IMR-90 (cell line): ENCODE measurements at regions not wholly inside any gene's neighbourhood (a gene's known extent, or its start where the extent isn't known, plus 50 kb on each side); places are given as distances from the start of the nearest gene placed in this dataset.

Experiments
- ATAC-seq: fragments of 200-7000 bp; cut with Tn5 transposase; 2 replicates; pipeline ENCODE4 v1.9.1; 2020; ENCODE audit warnings: low read depth, mild to moderate bottlenecking, moderate library complexity
- BruUV-seq: library from RNA; stranded (reverse); fragments of 400-500 nt; replicated peaks from 2 replicates; lab custom pipeline; 2021; lab: Mats Ljungman, UMichigan
- CTCF ChIA-PET: fragments of 300-600 bp; formaldehyde crosslinking; extraction: SDS; loops from one replicate; lab custom pipeline; 2021; ENCODE audit warnings: antibody characterized with exemption; lab: Yijun Ruan, JAX
- POLR2A ChIA-PET: fragments of 300-600 bp; sonication (Branson Sonifier 250); formaldehyde crosslinking; loops from one replicate; lab custom pipeline; 2022; ENCODE audit warnings: antibody characterized with exemption; ENCODE audit not compliant: unreplicated experiment; lab: Charles Lee
- DNase-seq: peaks from one replicate; pipeline ENCODE4 v3.0.0; 2013
- H2AFZ ChIP-seq: replicated peaks from 2 replicates; pipeline ENCODE3; 2013; ENCODE audit warnings: low read length, mild to moderate bottlenecking; ENCODE audit not compliant: poor library complexity
- H2AK5ac ChIP-seq: 2 replicates; pipeline ENCODE4 v1.6.1; 2013; ENCODE audit warnings: low read depth, low read length, inconsistent platforms
- H2AK9ac ChIP-seq: replicated peaks from 2 replicates; pipeline ENCODE3; 2013; ENCODE audit warnings: mild to moderate bottlenecking, low read depth, low read length, moderate library complexity; ENCODE audit not compliant: poor library complexity
- H2BK120ac ChIP-seq: 2 replicates; pipeline ENCODE4 v1.6.1; 2013; ENCODE audit warnings: low read depth, low read length, inconsistent platforms
- H2BK15ac ChIP-seq: 3 replicates; pipeline ENCODE4 v1.6.1; 2013; ENCODE audit warnings: low read depth, low read length, inconsistent platforms
- H2BK20ac ChIP-seq: 2 replicates; pipeline ENCODE4 v1.6.1; 2013; ENCODE audit warnings: low read depth, mild to moderate bottlenecking, inconsistent platforms, low read length, moderate library complexity
- H2BK5ac ChIP-seq: 2 replicates; pipeline ENCODE4 v1.6.1; 2013; ENCODE audit warnings: mild to moderate bottlenecking, low read depth, low read length, inconsistent platforms; ENCODE audit not compliant: poor library complexity, severe bottlenecking
- H3K14ac ChIP-seq: replicated peaks from 2 replicates; pipeline ENCODE4 v1.6.1; 2013; ENCODE audit warnings: low read depth, low read length, inconsistent platforms
- H3K18ac ChIP-seq: 2 replicates; pipeline ENCODE4 v1.6.1; 2013; ENCODE audit warnings: low read depth, low read length, control low read depth
- H3K23ac ChIP-seq: 2 replicates; pipeline ENCODE4 v1.6.1; 2013; ENCODE audit warnings: low read depth, low read length, inconsistent platforms
- H3K27ac ChIP-seq: 2 replicates; pipeline ENCODE4 v1.5.1; 2013; ENCODE audit warnings: mild to moderate bottlenecking, control low read depth, low read length; ENCODE audit not compliant: insufficient read depth
- H3K27me3 ChIP-seq: 2 replicates; pipeline ENCODE4 v1.6.1; 2013; ENCODE audit warnings: low read length; ENCODE audit not compliant: control insufficient read depth, insufficient read depth
- H3K36me3 ChIP-seq: 2 replicates; pipeline ENCODE4 v1.6.1; 2013; ENCODE audit warnings: low read length, mixed read lengths; ENCODE audit not compliant: control insufficient read depth, insufficient read depth
- H3K4ac ChIP-seq: 2 replicates; pipeline ENCODE4 v1.6.1; 2013; ENCODE audit warnings: low read depth, low read length, inconsistent platforms
- H3K4me1 ChIP-seq: 2 replicates; pipeline ENCODE4 v1.6.1; 2013; ENCODE audit warnings: low read length, mixed read lengths; ENCODE audit not compliant: control insufficient read depth, insufficient read depth
- H3K4me2 ChIP-seq: 2 replicates; pipeline ENCODE4 v1.6.1; 2013; ENCODE audit warnings: low read depth, mild to moderate bottlenecking, control low read depth, low read length, moderate library complexity
- H3K4me3 ChIP-seq: 2 replicates; pipeline ENCODE4 v1.5.1; 2013; ENCODE audit warnings: low read depth, mild to moderate bottlenecking, control low read depth, low read length, moderate library complexity; ENCODE audit not compliant: insufficient read depth
- H3K56ac ChIP-seq: 2 replicates; pipeline ENCODE4 v1.6.1; 2013; ENCODE audit warnings: low read length, inconsistent platforms; ENCODE audit not compliant: insufficient read depth; ENCODE audit errors: extremely low read depth
- H3K79me1 ChIP-seq, 2 experiments: 2 replicates each; pipeline ENCODE4 v1.6.1; 2013; ENCODE audit warnings: low read length in 2 of 2, inconsistent platforms in 1 of 2, low read depth in 1 of 2
- H3K9ac ChIP-seq: 2 replicates; pipeline ENCODE4 v1.6.1; 2013; ENCODE audit warnings: low read depth, low read length, control low read depth
- H3K9me1 ChIP-seq: 2 replicates; pipeline ENCODE4 v1.6.1; 2013; ENCODE audit warnings: low read length, inconsistent platforms; ENCODE audit not compliant: insufficient read depth
- H3K9me3 ChIP-seq: 2 replicates; pipeline ENCODE4 v1.6.1; 2013; ENCODE audit warnings: low read length; ENCODE audit not compliant: control insufficient read depth, insufficient read depth
- H4K20me1 ChIP-seq: 2 replicates; pipeline ENCODE4 v1.6.1; 2013; ENCODE audit warnings: low read length, inconsistent platforms; ENCODE audit not compliant: insufficient read depth
- H4K5ac ChIP-seq: 2 replicates; pipeline ENCODE4 v1.6.1; 2013; ENCODE audit warnings: mild to moderate bottlenecking, low read depth, low read length, control low read depth
- H4K8ac ChIP-seq, 2 experiments: 2 replicates each; pipeline ENCODE4 v1.6.1; 2013; ENCODE audit warnings: low read depth in 2 of 2, low read length in 2 of 2, control low read depth in 1 of 2, inconsistent platforms in 1 of 2
- H4K91ac ChIP-seq: 2 replicates; pipeline ENCODE4 v1.6.1; 2013; ENCODE audit warnings: low read depth, low read length, inconsistent platforms; ENCODE audit not compliant: insufficient read depth
- CEBPB ChIP-seq: IDR thresholded peaks from 2 replicates; pipeline ENCODE4 v1.6.1; 2012; ENCODE audit warnings: low read depth, low read length, improper control_type of control experiment
- CHD1 ChIP-seq: IDR thresholded peaks from 2 replicates; pipeline ENCODE4 v1.6.1; 2012; ENCODE audit warnings: low read depth, low read length, improper control_type of control experiment
- FOS ChIP-seq: fragments of 150-350 bp; IDR thresholded peaks from 2 replicates; pipeline ENCODE4 v1.6.1; 2016; ENCODE audit warnings: low read depth, low read length
- MAFK ChIP-seq: IDR thresholded peaks from 2 replicates; pipeline ENCODE4 v1.6.1; 2012; ENCODE audit warnings: low read depth, low read length, improper control_type of control experiment
- MAZ ChIP-seq: IDR thresholded peaks from 2 replicates; pipeline ENCODE4 v1.6.1; 2012; ENCODE audit warnings: low read depth, mild to moderate bottlenecking, low read length, improper control_type of control experiment, moderate library complexity, borderline replicate concordance
- MXI1 ChIP-seq: IDR thresholded peaks from 2 replicates; pipeline ENCODE4 v1.6.1; 2012; ENCODE audit warnings: low read depth, mild to moderate bottlenecking, low read length, moderate library complexity, borderline replicate concordance
- NFE2L2 ChIP-seq: fragments of 150-350 bp; IDR thresholded peaks from 2 replicates; pipeline ENCODE4 v1.6.1; 2016; ENCODE audit warnings: low read depth, mild to moderate bottlenecking, low read length
- POLR2A ChIP-seq: IDR thresholded peaks from 2 replicates; pipeline ENCODE4 v1.6.1; 2012; ENCODE audit warnings: mild to moderate bottlenecking, low read depth, low read length
- RAD21 ChIP-seq: IDR thresholded peaks from 2 replicates; pipeline ENCODE4 v1.6.1; 2012; ENCODE audit warnings: low read length, improper control_type of control experiment
- RCOR1 ChIP-seq: IDR thresholded peaks from 2 replicates; pipeline ENCODE4 v1.6.1; 2012; ENCODE audit warnings: mild to moderate bottlenecking, low read length, improper control_type of control experiment; ENCODE audit not compliant: insufficient replicate concordance
- RFX5 ChIP-seq: IDR thresholded peaks from 2 replicates; pipeline ENCODE4 v1.8.0; 2012; ENCODE audit warnings: low read depth, mild to moderate bottlenecking, low read length, moderate library complexity
- SMC3 ChIP-seq: fragments of 150-350 bp; IDR thresholded peaks from 2 replicates; pipeline ENCODE4 v1.6.1; 2016; ENCODE audit warnings: low read depth, mild to moderate bottlenecking, antibody characterized with exemption, low read length, moderate library complexity
- WGBS, 2 experiments: methylation state at CpG; one replicate each; pipeline versions ENCODE4 v1.1.5 to v1.1.7; 2013; ENCODE audit warnings: missing lambda C conversion rate in 2 of 2; ENCODE audit not compliant: insufficient read length in 1 of 2; ENCODE audit errors: extremely low coverage in 2 of 2; 5-methylcytosine and 5-hydroxymethylcytosine counted together
- dilution Hi-C: fragments of 300-500 bp; cut with HindIII; formaldehyde crosslinking; loops from one replicate; pipeline ENCODE4 v1.14.3; 2018; ENCODE audit warnings: low sequenced_read_pairs; ENCODE audit not compliant: unreplicated experiment
- in situ Hi-C: fragments of 300-500 bp; cut with MboI; formaldehyde crosslinking; loops from 3 replicates; pipeline ENCODE4 v1.14.3; 2019; ENCODE audit warnings: low sequenced_read_pairs, inconsistent platforms, mixed read lengths
- intact Hi-C: fragments of 100-400 bp; cut with micrococcal nuclease; formaldehyde crosslinking; loops from 2 replicates; pipeline ENCODE4 v1.10.0; 2022
- TF ChIP-seq, protein P1 (sequence below): conservative IDR thresholded peaks from 2 replicates; pipeline ENCODE4 v1.5.1; 2012; ENCODE audit warnings: mild to moderate bottlenecking, low read depth, low read length, improper control_type of control experiment

DNA sequence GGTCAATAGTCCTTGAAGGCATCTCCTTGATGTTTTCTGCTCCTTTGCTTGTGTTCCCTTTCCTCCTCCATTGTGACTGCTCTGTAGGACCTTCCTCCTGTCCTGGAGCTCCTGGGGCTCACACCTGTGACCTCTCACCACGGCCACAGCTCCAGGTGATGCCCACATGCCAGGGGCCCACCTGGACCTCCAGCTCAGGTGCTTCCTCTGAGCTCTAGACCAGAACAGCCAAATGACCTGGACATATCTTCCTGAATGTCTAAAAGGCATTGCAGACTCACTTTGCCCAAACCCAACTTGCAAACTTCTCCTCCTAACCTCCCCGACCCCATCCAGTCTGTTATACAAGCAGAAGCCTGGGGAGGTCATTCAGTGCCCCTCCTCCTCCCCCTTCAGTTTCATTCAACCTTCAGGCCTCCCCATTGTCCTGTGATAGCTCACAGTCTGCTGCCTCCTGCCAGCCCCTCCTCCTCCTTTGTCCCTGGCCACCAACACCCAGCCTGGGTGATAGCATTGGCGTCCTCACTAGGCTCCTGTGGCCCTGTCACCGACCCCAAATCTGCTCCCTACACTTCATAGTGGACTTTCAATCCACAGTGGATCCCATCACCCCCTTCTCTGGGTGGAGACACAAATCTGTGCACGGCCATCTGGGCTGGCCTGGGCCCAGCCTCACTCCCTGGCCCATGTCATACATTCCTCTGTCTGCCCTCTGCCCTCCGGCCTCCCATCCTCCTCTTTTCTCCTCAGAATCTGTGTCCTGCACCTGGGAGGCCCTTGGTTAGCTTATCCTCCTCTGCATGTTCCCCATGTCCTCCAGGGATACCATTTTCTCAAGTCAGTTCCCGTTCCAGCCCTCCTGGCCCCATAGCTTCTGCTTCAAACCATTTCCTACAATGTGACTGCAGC lies 310.4 kb upstream of the HDAC4 start:
- Histone ChIP-seq H3K23ac (no peak overlapping the region), H4K5ac (no peak overlapping the region), H2BK15ac (no peak overlapping the region), H2BK20ac (no peak overlapping the region), H3K56ac (no peak overlapping the region), H2AK5ac (no peak overlapping the region), H3K36me3 (no peaks in the 10 kb centered on the region), H2BK5ac (no peak overlapping the region), H3K9me1 (no peaks in the 10 kb centered on the region), H3K27ac (no peak overlapping the region), H3K27me3 (no peaks in the 10 kb centered on the region), H2AK9ac (no peak overlapping the region), H3K18ac (no peak overlapping the region), H3K4me3 (no peak overlapping the region), H3K14ac (no peak overlapping the region), H3K4me1 (no peaks in the 10 kb centered on the region), H2AFZ (no peak overlapping the region), H3K79me1 (no peaks in the 10 kb centered on the region), H4K20me1 (no peaks in the 10 kb centered on the region), H2BK120ac (no peak overlapping the region), H4K91ac (no peak overlapping the region), H3K4ac (no peak overlapping the region), H4K8ac (no peak overlapping the region), H3K4me2 (no peak overlapping the region), H3K9ac (no peak overlapping the region), H3K9me3 (peaks cover 32% of the 10 kb centered on the region)
- POLR2A ChIA-PET: no interaction called here
- TF ChIP-seq MAFK: no peak
- no peak for TF ChIP-seq RAD21
- TF ChIP-seq RCOR1: no peak
- no peak for TF ChIP-seq NFE2L2
- TF ChIP-seq POLR2A: no peak
- no peak for TF ChIP-seq SMC3
- no peak for TF ChIP-seq RFX5
- TF ChIP-seq CHD1: no peak
- TF ChIP-seq CEBPB: no peak
- no peak for TF ChIP-seq MAZ
- TF ChIP-seq FOS: no peak
- no peak for TF ChIP-seq MXI1
- TF ChIP-seq, protein P1, sequence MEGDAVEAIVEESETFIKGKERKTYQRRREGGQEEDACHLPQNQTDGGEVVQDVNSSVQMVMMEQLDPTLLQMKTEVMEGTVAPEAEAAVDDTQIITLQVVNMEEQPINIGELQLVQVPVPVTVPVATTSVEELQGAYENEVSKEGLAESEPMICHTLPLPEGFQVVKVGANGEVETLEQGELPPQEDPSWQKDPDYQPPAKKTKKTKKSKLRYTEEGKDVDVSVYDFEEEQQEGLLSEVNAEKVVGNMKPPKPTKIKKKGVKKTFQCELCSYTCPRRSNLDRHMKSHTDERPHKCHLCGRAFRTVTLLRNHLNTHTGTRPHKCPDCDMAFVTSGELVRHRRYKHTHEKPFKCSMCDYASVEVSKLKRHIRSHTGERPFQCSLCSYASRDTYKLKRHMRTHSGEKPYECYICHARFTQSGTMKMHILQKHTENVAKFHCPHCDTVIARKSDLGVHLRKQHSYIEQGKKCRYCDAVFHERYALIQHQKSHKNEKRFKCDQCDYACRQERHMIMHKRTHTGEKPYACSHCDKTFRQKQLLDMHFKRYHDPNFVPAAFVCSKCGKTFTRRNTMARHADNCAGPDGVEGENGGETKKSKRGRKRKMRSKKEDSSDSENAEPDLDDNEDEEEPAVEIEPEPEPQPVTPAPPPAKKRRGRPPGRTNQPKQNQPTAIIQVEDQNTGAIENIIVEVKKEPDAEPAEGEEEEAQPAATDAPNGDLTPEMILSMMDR: no peak
- DNase-seq (no peak), ATAC-seq (no peak)
- 13% methylated on average over 4 of the region's 7 CpGs; no CpG with 5 or more reads in 1 of the 2 experiments for WGBS, 2 experiments
- BruUV-seq: no TSS peak
- dilution Hi-C loops (no loop called here), in situ Hi-C loops (no loop called here), intact Hi-C loops (no loop called here)
- CTCF ChIA-PET: no interaction called here
